GM12874 (cell line): ENCODE measurements at regions not wholly inside any gene's neighbourhood (a gene's known extent, or its start where the extent isn't known, plus 50 kb on each side); places are given as distances from the start of the nearest gene placed in this dataset.

Experiments
- TF ChIP-seq, protein P1 (sequence below): IDR thresholded peaks from 2 replicates; pipeline ENCODE4 v1.5.1; 2011; ENCODE audit warnings: low read depth, mild to moderate bottlenecking, control low read depth, low read length, moderate library complexity; ENCODE audit not compliant: insufficient read depth

DNA sequence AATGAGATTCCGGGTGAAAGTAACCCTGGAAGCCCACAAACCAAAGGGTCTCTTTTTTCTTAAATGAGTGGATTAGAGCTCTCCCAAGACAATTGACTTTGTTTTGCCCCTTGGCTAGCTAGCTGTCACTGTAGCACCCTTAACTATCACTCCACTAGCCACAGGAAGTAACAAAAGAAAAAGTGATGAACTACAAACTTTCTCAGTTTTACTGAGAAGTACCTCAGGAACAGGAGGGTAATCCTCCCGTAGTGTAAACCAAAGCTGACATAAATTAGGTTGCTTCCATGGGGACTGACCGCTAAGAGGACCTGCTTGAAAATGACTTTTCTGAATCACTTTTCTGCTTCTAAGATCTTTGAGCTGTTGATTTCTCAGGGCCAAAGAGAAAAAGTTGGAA, 240.1 kb downstream of the BARHL2 start:
- TF ChIP-seq, protein P1, sequence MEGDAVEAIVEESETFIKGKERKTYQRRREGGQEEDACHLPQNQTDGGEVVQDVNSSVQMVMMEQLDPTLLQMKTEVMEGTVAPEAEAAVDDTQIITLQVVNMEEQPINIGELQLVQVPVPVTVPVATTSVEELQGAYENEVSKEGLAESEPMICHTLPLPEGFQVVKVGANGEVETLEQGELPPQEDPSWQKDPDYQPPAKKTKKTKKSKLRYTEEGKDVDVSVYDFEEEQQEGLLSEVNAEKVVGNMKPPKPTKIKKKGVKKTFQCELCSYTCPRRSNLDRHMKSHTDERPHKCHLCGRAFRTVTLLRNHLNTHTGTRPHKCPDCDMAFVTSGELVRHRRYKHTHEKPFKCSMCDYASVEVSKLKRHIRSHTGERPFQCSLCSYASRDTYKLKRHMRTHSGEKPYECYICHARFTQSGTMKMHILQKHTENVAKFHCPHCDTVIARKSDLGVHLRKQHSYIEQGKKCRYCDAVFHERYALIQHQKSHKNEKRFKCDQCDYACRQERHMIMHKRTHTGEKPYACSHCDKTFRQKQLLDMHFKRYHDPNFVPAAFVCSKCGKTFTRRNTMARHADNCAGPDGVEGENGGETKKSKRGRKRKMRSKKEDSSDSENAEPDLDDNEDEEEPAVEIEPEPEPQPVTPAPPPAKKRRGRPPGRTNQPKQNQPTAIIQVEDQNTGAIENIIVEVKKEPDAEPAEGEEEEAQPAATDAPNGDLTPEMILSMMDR = no peak

DNA sequence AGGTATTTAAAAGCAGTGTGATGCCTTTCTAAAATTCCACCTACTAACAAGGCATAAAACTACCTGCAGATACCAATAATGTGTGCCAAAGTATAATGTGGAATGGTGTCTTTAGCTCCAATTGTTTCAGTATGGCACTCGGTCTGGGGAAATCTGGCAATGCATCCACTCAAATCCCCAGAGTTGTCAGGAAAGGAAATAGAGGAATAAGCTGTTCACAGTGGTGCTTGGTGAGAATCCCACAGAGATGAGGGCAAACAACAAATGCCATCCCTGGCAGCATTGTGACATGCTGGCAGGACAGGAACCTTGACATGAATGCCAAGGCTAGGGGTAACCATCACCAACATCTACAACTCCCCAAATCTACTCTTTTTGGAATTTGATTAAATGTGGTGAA, 240.7 kb downstream of the BARHL2 start:
- TF ChIP-seq, protein P1 = no peak

DNA sequence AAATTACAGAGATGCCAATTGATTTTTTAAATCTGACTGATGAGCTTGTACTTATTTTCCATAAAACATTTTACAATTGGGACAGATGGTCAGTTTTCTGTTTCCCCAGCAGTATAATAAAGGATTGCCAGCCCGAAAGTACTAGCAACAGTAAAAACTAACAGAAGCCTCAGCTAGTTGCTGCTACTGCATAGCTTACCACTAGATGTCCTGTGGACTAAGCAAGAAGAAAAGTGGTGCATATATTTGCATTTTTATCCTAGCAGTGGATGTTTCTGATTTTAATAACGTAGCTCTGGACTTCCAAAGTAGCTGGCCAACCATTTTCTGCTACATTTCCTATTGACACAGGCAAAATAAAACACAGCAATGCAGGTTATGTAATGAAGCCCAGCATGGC, 241.5 kb downstream of the BARHL2 start:
- TF ChIP-seq, protein P1 = peak; percentile 29; the same call in 1 of the 2 replicates

DNA sequence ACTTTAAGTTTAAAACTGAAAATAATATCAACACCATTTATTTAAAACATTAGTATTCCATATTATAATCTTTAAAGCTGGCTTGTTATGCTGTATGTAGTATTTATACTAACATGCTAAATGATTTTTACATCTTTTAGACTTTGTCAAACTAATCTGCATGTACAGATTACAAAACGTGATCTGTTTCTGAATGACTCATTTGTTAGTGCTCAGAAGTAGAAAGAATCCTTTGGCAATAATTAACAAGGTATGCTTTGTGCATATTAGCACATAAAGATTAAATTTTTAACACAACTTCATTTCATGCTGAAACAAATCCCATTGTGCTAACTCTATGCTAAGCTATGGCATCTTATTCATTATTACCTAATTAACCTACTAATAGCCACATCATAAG, 242.4 kb downstream of the BARHL2 start:
- TF ChIP-seq, protein P1 = no peak

DNA sequence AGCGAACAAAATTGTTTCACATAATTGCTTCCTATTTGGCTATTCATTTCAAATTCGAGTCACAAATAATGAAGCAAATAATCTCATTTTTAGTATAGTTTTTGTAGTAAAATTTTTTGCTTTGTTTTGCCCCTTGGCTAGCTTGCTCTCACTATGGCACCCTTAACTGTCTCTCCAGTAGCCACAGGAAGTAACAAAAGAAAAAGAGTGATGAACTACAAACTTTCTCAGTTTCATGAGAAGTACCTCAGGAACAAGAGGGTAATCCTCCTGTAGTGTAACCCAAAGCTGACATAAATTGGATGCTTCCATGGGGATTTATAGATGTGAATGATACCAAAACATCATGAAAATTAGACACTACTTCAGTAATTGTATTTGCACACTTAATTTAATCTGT, 242.9 kb downstream of the BARHL2 start:
- TF ChIP-seq, protein P1 = no peak

DNA sequence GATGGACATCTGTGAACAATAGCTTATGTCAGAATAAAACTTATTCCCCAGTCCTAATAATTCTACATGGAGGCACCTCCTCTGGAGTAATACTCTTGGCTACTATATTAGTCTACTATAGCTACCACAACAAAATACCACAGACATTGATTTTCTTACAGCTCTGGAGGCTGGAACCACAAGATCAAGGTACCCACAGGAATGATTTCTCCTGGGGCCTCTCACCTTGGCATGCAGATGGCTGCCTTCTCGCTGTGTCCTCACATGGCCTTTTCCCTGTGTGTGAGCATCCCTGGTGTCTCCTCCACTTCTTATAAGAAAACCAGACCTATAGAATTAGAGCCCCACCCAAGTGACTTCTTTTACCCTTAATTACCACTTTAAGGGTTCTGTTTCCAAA, 244.3 kb downstream of the BARHL2 start:
- TF ChIP-seq, protein P1 = no peak

DNA sequence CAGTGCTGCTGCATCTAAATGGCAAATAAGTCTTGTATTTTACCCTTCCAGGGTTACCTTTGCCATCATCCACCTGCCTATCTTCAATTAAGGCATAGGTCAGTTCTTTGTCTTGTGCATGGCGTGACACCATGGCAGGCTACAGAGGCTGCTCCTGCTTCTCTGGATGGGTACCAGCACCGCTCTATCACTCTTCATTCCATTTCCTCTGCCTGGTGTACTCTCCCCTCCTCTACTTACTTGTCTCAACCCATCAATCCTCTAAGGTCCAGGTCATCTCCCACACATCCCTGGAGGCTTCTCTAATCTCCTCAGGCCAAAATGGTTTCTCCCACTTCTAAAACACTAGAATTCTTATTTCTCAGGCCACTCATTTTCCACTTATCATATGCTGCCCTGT, 257.5 kb downstream of the BARHL2 start:
- TF ChIP-seq, protein P1 = no peak

DNA sequence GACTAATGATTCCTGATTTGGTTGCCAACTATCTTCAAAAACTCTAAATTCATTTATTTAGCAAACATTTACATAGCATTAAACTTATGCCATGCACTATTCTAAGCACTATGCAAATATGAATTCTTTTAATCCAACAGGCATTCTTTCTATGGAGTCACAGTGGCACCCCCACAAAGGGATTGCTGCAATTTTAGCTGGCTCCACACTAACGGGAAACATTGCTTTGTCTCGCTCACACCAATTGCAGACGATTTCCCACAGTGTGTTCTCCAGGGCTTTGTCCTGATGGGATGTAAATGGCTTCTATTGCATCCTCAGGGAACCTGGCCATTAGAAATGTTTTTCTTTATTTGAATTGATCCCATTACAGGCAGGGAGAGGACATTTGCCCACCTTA, 259.1 kb downstream of the BARHL2 start:
- TF ChIP-seq, protein P1 = no peak
